ENCODE measurements at regions not wholly inside any gene's neighbourhood (a gene's known extent, or its start where the extent isn't known, plus 50 kb on each side); places are given as distances from the start of the nearest gene placed in this dataset.

DNA sequence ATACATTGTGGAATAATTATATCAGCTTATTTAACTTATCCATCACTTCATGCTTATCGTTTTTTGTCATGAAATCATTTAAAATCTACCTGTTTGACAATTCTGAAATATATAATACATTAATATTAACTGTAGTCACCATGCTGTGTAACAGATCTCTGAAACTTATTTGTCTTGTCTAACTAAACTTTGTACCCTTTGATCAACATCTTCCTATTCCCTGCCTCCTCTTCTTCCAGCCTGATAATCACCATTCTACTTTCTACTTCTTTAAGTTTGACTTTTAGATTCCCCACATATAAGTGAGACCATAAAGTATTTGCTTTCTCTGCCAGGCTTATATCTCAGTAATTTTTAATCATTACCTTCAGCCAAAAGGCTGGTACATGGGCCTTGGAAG, 134.2 kb upstream of the LINC00305 start:
- Mint-ChIP-seq H3K9me3 (peaks cover 58% of the 10 kb centered on the region), H3K4me3 (no peak overlapping the region), H3K36me3 (peaks cover 51% of the 10 kb centered on the region), H3K27me3 (ENCODE audit: low read depth) (no peaks in the 10 kb centered on the region; the same call in 1 of the 2 replicates), H3K27ac (no peak overlapping the region), H3K4me1 (no peaks in the 10 kb centered on the region)
- DNase-seq (ENCODE audit: low spot score) (no peak), ATAC-seq (no peak)
- POLR2A ChIA-PET: no interaction called here
- TF ChIP-seq ZBTB21 (CRISPR knock-in tag; IDR thresholded peaks at IDR 0.05; ENCODE audit: borderline replicate concordance) (no peak), ZNF423 (CRISPR knock-in tag; IDR thresholded peaks at IDR 0.05) (no peak)
- CTCF ChIA-PET: no interaction called here

- no peak for DNase-seq (ENCODE audit: low spot score)
- peaks cover 62% of the 10 kb centered on the region for H3K9me3 Mint-ChIP-seq
- TF ChIP-seq KAT7 (CRISPR knock-in tag; IDR thresholded peaks at IDR 0.05; ENCODE audit: borderline replicate concordance): no peak
- TF ChIP-seq, protein P1, sequence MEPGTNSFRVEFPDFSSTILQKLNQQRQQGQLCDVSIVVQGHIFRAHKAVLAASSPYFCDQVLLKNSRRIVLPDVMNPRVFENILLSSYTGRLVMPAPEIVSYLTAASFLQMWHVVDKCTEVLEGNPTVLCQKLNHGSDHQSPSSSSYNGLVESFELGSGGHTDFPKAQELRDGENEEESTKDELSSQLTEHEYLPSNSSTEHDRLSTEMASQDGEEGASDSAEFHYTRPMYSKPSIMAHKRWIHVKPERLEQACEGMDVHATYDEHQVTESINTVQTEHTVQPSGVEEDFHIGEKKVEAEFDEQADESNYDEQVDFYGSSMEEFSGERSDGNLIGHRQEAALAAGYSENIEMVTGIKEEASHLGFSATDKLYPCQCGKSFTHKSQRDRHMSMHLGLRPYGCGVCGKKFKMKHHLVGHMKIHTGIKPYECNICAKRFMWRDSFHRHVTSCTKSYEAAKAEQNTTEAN (CRISPR knock-in tag; IDR thresholded peaks at IDR 0.05): no peak
- TF ChIP-seq EMX1 (CRISPR knock-in tag; IDR thresholded peaks at IDR 0.05): no peak
- TF ChIP-seq, protein P2, sequence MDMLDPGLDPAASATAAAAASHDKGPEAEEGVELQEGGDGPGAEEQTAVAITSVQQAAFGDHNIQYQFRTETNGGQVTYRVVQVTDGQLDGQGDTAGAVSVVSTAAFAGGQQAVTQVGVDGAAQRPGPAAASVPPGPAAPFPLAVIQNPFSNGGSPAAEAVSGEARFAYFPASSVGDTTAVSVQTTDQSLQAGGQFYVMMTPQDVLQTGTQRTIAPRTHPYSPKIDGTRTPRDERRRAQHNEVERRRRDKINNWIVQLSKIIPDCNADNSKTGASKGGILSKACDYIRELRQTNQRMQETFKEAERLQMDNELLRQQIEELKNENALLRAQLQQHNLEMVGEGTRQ (CRISPR knock-in tag; IDR thresholded peaks at IDR 0.05): no peak
- TF ChIP-seq ZNF263 (CRISPR knock-in tag; IDR thresholded peaks at IDR 0.05; ENCODE audit: low read depth): no peak
- no peak for TF ChIP-seq ZNF416 (CRISPR knock-in tag; IDR thresholded peaks at IDR 0.05)
- TF ChIP-seq ATF1 (CRISPR knock-in tag; IDR thresholded peaks at IDR 0.05): no peak
- no peak for TF ChIP-seq NFE2L1 (CRISPR knock-in tag; IDR thresholded peaks at IDR 0.05)
- no peak for TF ChIP-seq MYBL2 (CRISPR knock-in tag; IDR thresholded peaks at IDR 0.05)
- no peak for TF ChIP-seq FOXK1 (CRISPR knock-in tag; IDR thresholded peaks at IDR 0.05)
- TF ChIP-seq ZNF423 (CRISPR knock-in tag; IDR thresholded peaks at IDR 0.05): no peak
- TF ChIP-seq CBFB (CRISPR knock-in tag; IDR thresholded peaks at IDR 0.05; ENCODE audit: low read depth): no peak
- no peak for TF ChIP-seq NR2C2 (CRISPR knock-in tag; IDR thresholded peaks at IDR 0.05)
- TF ChIP-seq CDX4 (CRISPR knock-in tag; IDR thresholded peaks at IDR 0.05; ENCODE audit: borderline replicate concordance): no peak
- no peak for TF ChIP-seq MXD4 (CRISPR knock-in tag; IDR thresholded peaks at IDR 0.05; ENCODE audit: borderline replicate concordance)
- no peak for TF ChIP-seq ZNF396 (CRISPR knock-in tag; IDR thresholded peaks at IDR 0.05; ENCODE audit: borderline replicate concordance)
- TF ChIP-seq ZNF232 (CRISPR knock-in tag; IDR thresholded peaks at IDR 0.05): no peak
- TF ChIP-seq FOXJ3 (CRISPR knock-in tag; IDR thresholded peaks at IDR 0.05; ENCODE audit: borderline replicate concordance): no peak
- ChIA-PET POLR2A (no interaction called here), CTCF (no interaction called here)
- no peak overlapping the region for H3K27ac Mint-ChIP-seq
- H3K4me1 Mint-ChIP-seq: peaks cover 33% of the 10 kb centered on the region
- H3K27me3 Mint-ChIP-seq (ENCODE audit: low read depth): no peaks in the 10 kb centered on the region; the same call in 1 of the 2 replicates
- no peak overlapping the region for H3K4me3 Mint-ChIP-seq
- no peak for ATAC-seq
- peaks cover 63% of the 10 kb centered on the region for H3K36me3 Mint-ChIP-seq
Observed at GRCh38 chr18:64278026-64278425, 129.1 kb upstream of the LINC00305 start.

DNA sequence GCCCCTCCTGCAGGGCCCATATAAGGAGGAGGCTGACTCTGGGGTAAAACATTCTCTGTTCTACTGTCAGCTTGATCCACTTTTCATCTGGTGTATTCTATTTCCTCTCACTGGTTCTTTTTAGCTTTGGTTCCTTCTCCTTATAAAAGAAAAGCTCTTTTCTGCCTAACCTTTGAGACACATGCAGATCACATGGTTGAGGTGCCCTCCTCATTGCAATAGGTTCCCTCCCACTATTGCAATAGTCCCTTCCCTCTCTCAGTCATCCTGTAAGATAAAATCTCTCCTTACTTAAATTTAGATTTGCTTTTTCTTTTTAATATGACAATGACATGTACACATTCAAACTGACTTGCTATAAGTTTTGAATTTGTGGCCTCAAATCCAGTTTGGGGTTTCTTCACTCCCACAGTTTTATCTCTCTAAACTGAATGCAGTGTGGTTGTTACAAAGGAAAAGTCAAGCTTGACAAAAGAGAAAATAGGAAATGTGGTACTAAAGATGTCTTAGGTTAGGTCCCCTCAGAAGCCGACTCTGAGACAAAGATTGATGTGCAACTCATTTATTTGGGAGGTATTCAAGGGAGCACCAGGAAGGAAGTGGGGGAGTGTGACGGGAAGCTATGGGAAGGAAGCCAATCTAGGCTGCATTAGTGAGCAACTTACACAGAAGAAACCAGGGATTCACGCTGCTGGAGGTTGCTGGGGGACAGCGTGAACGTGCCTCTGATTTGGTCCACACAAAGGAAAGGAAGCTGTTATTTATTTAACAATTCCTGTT, 127.6 kb upstream of the LINC00305 start:
- Mint-ChIP-seq H3K27ac (peak overlapping the region; percentile 21; the same call in 1 of the 2 replicates), H3K4me3 (no peak overlapping the region), H3K4me1 (peaks cover 48% of the 10 kb centered on the region), H3K27me3 (ENCODE audit: low read depth) (no peaks in the 10 kb centered on the region; the same call in none of the 2 replicates), H3K9me3 (peaks cover 51% of the 10 kb centered on the region), H3K36me3 (peaks cover 53% of the 10 kb centered on the region)
- POLR2A ChIA-PET: no interaction called here
- ATAC-seq (no peak), DNase-seq (ENCODE audit: low spot score) (no peak)
- CTCF ChIA-PET: no interaction called here
- TF ChIP-seq ZNF425 (CRISPR knock-in tag; conservative IDR thresholded peaks at IDR 0.05): no peak
- TF ChIP-seq ZNF396 (CRISPR knock-in tag; IDR thresholded peaks at IDR 0.05; ENCODE audit: borderline replicate concordance): no peak
- TF ChIP-seq FOXP1 (CRISPR knock-in tag; IDR thresholded peaks at IDR 0.05; ENCODE audit: borderline replicate concordance): no peak
- TF ChIP-seq MYBL2 (CRISPR knock-in tag; IDR thresholded peaks at IDR 0.05): no peak
- no peak for TF ChIP-seq SMAD3 (CRISPR knock-in tag; IDR thresholded peaks at IDR 0.05; ENCODE audit: borderline replicate concordance)
- no peak for TF ChIP-seq NR2C2 (CRISPR knock-in tag; IDR thresholded peaks at IDR 0.05)
- TF ChIP-seq NR3C1 (CRISPR knock-in tag; conservative IDR thresholded peaks at IDR 0.05; ENCODE audit: low read depth): no peak
- TF ChIP-seq AR (CRISPR knock-in tag; IDR thresholded peaks at IDR 0.05): no peak
- no peak for TF ChIP-seq ZNF317 (CRISPR knock-in tag; IDR thresholded peaks at IDR 0.05; ENCODE audit: borderline replicate concordance, low read depth)
- TF ChIP-seq KAT7 (CRISPR knock-in tag; IDR thresholded peaks at IDR 0.05; ENCODE audit: borderline replicate concordance): no peak
